Stimulated activated CD8-positive, alpha-beta memory T cell treated with anti-CD3 and anti-CD28 coated beads, Interleukin-7, amount 100 ng/mL, for 4 hours (primary cell): ENCODE measurements at regions not wholly inside any gene's neighbourhood (a gene's known extent, or its start where the extent isn't known, plus 50 kb on each side); places are given as distances from the start of the nearest gene placed in this dataset.

ENCODE experiments used
- DNase-seq, 2 donors: peaks; one replicate each; pipeline ENCODE4 v3.0.0-alpha.2; 2020; ENCODE audit warnings: low read depth in 2 of 2

GRCh38 chr13:73803997-73804396 lies 330.2 kb downstream of the KLF12 start:
- no peak for DNase-seq

DNA sequence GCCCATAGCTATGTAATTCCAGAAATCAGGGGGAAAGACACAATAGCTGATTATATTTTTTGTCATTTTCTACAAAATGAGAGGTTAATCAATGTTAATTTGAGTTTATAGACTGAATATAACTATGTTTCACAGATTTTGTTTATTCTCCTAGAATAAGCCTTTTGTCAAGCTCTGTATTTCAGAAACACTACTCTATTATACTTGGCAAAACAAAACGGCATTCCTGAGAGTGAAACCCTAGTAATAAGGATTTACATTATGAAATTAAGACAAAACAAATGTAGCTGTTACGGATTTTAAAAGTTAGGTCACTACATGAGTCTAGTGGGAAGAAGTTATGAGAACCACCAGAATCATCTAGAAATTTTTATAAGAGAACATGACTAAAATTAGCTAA lies 334.2 kb downstream of the KLF12 start:
- DNase-seq = no peak

DNA sequence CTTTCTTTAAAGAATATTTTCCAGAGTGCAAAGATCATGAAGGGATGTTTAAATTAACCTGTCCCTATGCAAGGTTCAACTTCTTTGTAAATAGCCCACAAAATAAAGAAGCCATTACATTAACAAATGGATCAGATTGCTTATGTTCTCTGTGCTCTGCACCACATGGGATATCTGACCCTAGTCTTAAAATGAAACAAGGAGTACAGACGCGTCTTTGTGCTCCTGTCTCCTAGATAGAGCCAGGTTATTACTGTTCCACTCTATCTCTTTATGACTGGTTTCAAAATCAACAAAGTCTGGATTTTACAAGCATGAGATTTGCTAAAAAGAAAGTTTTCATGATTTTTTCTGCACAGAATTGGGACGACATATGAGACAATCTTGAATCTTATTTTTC lies 339.4 kb downstream of the KLF12 start:
- DNase-seq = no peak

DNA sequence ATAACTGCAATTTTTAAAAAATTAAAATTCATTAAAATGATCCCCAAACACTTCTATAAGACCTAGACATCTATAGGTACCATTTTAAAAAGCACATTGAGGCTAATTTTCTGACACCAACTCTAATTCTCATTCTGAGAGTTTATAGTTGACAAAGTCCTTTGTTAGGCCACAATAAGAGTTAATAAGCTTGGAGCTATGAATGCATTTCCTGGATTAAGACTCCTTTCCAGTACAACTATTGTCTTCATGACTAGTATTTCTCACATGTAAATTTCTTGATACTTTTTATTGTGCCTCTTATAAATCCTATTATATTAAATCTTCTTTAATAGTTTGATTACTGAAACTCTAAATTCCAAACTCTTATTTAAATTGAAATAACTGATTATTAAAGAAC lies 340.8 kb downstream of the KLF12 start:
- DNase-seq = no peak

DNA sequence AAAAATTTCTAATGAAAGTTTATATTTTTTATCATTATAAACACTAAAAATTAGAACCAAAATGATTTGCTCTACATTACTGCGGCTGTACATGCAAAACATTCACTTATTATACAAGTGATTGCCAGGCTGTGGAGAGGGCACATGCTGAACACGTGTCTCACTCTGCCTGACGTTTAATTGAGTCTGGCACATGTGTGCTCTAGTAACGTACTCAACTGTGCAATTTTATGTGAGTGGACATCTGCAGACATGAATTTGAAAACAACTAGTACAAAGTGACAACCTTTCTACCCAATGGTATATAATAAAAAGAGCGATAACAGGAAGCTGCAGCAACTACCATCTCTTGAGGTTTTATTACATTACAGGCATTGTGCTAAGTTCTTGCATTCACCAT lies 341.4 kb downstream of the KLF12 start:
- DNase-seq = no peak

DNA sequence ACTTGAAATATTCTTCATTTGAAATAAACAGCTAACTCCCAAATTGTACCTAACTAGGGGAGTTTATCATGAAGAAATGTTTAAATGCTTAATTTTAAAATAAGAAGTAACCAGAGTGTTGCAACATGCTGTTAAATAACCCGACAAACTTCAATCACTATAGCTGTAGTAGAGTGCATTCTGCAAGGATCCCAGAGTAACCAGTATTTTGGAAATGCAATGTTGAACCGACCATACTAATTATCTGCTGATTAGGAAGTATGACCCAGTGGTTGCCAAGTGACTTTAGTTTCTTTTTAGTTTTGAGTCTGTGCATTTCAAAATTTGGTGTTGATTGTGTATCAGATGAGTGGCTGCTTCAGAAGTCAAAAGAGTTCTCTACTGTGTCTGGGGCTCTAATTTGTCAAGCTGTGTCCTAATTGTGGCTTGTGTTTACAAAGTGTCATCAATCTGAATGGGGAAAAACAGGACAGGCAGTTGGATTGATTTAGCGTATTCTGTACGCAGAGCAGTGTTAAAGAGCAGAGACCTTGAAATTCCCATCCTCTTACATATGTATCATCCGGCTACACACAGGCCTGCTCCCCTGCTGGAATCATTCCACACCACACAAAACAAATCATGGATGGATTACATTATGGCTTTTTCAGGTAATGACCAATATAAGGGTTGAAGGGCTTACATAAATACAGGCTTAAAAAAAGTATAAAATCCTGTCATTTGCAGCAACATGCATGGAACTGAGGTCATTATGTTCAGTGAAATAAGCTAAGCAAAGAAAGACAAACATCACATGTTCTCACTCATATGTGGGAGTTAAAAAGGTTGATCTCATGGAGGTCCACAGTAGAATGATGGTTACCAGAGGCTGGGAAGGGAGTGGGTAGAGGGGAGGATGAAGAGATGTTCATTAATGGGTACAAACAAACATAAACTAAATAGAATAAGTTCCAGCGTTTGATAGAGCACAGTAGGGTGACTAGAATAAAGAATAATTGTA lies 351.5 kb downstream of the KLF12 start:
- no peak for DNase-seq

- DNase-seq = no peak
Observed at GRCh38 chr13:73781384-73781783, 352.8 kb downstream of the KLF12 start.

GRCh38 chr13:73779881-73780280 lies 354.3 kb downstream of the KLF12 start:
- DNase-seq = no peak

GRCh38 chr13:73778242-73778864 lies 355.9 kb downstream of the KLF12 start:
- no peak for DNase-seq

DNA sequence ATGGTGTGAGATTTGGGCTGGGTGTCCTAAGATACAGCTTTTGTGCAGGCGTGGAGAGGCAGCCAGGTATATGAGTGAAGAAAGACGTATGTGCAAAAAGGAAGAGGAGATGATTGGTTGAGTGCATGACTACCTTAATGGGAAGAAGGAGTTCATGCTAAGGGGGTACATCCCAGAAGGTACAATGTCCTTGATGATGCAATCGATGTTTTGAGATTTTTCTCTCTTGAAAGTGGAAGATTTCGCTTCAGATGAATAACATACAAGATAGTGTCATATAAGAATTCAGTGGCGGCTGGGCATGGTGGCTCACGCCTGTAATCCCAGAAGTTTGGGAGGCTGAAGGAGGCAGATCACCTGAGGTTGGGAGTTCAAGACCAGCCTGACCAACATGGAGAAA lies 357.1 kb downstream of the KLF12 start:
- DNase-seq = no peak

GRCh38 chr13:73776151-73776785 lies 357.9 kb downstream of the KLF12 start:
- DNase-seq = no peak

- no peak for DNase-seq
Observed at GRCh38 chr13:73773168-73773549, 361.0 kb downstream of the KLF12 start.

GRCh38 chr13:73772449-73773167 lies 361.6 kb downstream of the KLF12 start:
- DNase-seq = no peak

GRCh38 chr13:73767747-73768315 lies 366.4 kb downstream of the KLF12 start:
- no peak for DNase-seq

DNA sequence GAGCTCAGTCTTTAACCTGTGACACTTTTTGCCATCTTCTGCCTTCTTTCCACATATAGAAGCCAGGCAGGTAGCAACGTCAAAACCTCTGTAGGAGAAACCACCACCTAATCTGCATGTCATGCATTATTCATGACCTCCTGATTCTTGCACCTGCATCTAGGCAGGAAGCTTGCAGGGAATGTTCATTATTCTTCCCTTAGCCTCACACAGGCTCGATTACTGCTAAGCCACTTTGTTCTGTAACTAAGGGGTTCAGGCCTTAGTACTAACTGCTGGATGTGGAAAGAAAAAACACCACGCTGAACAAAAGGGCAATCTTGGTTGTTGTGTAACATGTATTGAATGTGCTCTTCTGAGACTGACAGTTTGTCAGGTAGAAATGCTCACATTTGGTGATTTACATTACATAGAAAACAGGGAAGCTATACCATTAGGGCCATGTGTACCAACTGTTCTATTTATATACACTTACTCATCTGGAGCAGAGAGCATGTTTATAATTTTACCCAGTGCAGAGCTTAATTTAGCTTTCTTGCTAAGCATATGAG lies 366.9 kb downstream of the KLF12 start:
- DNase-seq = no peak

DNA sequence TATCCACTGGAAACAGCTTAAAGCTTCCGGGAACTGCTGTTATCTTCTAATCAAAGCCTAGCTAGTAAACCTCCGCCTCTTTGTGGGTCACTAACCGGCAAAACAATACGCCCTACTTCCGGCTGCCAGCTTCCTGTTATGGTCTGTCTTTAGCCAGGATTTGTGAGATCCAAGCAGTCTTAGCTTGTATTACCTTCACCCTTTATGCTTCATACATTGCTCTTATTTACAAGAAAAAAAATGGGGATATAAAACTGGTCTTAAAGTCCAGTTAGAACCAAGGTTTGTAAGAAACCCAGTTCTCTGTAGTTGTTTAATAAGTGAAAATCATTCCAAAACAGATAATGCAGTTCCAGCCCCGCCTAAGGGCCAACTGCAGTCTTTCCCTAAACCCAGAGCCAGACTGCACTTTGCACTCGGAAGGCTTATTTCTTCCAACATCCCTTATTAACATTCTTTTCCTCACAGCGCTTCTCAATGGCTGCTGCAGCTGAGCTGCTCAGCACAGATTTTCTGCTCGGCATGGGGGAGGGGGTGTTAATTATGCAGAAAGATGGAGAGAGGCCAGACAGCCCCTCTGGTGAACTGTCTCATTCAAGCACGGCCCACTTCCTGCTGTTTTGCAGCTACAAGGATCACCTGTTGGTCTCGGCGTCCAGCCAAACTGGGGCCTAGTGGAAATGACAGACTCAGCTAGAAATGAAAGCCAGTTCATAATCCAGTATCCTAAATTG lies 368.4 kb downstream of the KLF12 start:
- peak; percentile 42 to 49 for DNase-seq

GRCh38 chr13:73759434-73759833 lies 374.8 kb downstream of the KLF12 start:
- no peak for DNase-seq

DNA sequence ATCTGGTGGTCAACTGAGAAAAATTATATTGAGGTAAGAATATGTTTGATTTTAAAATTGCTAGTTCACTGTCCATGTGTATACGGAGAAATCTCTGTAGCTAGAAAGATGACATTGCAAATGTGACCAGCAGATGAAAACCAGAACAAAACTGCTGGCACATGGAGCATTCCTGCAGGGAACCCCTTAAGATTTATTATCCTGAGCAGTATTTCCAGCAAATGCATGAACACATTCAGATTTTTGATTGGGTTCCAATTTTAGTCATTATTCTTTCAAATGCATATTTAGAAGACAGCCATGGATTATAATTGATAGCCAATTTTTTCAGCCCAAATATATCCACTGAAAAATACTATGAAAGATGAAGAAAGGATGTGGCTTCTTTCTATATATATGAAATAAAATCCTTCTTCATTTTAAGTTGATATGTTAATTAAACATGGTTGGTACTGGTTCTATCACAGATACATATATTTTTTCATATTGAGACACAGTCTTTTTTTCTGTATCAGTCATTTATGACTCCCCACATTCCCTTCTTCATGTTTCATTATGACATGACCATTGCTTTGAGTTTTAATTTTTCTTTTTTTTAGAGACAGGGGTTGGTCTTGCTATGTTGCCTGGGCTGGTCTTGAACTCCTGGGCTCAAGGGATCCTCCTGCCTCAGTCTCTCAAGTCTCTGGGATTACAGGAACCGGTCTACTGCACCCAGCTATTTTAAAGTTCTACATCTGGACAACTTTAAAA lies 376.5 kb downstream of the KLF12 start:
- DNase-seq = no peak

DNA sequence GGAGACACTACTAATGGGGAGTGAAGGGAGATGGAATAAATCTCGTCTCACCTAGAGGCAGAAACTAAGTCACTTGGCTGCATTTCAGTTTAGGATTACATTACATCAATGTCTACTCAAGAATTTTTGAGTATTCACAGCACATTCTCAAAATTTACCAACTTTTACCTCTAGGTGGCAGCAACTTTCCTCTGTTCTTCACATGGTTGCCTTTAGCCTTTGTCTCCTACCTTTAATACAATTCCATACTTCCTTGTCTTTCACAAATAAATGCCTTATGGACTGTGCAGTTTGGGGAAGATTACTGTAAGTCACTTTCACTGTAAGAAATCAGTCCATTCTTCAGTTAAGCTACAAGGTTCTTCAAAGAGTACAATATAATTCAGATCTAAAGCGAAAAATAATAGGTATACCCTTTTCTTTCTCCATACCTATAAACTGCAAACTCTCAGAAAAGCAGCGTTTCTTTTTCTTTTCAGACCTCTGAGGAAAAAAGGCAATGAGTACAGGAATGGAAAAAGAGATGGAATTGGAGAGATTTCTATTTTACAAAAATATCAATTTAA lies 379.4 kb downstream of the KLF12 start:
- peak in 1 of 2 donors; percentile 6 for DNase-seq

DNA sequence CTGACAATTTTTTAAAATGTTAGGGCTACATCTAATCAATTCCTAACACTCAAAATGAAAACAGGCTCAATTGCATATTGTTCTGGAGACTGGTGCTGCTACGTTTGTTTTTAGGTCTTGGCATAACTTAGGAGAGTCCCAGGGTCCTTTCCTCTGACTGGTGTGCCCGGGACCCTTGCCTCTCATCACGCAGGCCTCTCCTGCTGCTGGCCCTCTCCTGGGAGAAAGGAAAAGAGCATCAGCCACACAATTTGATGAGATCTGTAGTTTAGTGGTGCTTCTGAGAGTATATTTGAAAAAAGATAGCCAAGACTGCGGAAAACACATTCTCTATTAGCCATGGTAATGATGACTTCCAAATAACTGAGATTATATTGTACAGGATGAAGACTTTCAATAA lies 380.0 kb downstream of the KLF12 start:
- no peak for DNase-seq
